OCI-LY3 (cell line): ENCODE measurements at regions not wholly inside any gene's neighbourhood (a gene's known extent, or its start where the extent isn't known, plus 50 kb on each side); places are given as distances from the start of the nearest gene placed in this dataset.

ENCODE experiments used
- H2AFZ ChIP-seq: fragments of 200-600, 300-600 bp; shearing (Covaris generic); 2 replicates; pipeline ENCODE4 v1.6.0; 2014; ENCODE audit warnings: antibody characterized with exemption, low read depth, low read length
- H3K27ac ChIP-seq: fragments of 200-600, 300-600 bp; sonication (generic); 2 replicates; pipeline ENCODE4 v1.5.1; 2014; ENCODE audit warnings: mild to moderate bottlenecking, low read length, moderate library complexity, mixed read lengths
- H3K27me3 ChIP-seq: fragments of 200-600, 300-600 bp; sonication (generic); 2 replicates; pipeline ENCODE4 v1.6.1; 2014; ENCODE audit warnings: low read depth, low read length, mixed read lengths
- H3K36me3 ChIP-seq: fragments of 200-600, 300-600 bp; sonication (generic); replicated peaks from 2 replicates; pipeline ENCODE3; 2014; ENCODE audit warnings: low read depth, low read length, mixed read lengths
- H3K4me1 ChIP-seq: fragments of 300-600, 200-600 bp; sonication (generic); 2 replicates; pipeline ENCODE4 v1.6.1; 2014; ENCODE audit warnings: low read length, mixed read lengths
- H3K4me2 ChIP-seq: fragments of 200-600, 300-600 bp; sonication (generic); 2 replicates; pipeline ENCODE4 v1.6.1; 2014; ENCODE audit warnings: low read length, mixed read lengths
- H3K4me3 ChIP-seq: fragments of 300-600, 200-600 bp; sonication (generic); 2 replicates; pipeline ENCODE4 v1.5.1; 2014; ENCODE audit warnings: antibody characterized with exemption, mild to moderate bottlenecking, low read length, moderate library complexity
- H3K79me2 ChIP-seq: fragments of 300-600, 200-600 bp; shearing (Covaris generic); 2 replicates; pipeline ENCODE4 v1.6.1; 2014; ENCODE audit warnings: mild to moderate bottlenecking, low read length, mixed read lengths
- H3K9ac ChIP-seq: fragments of 300-600, 200-600 bp; shearing (Covaris generic); 2 replicates; pipeline ENCODE4 v1.6.0; 2014; ENCODE audit warnings: mild to moderate bottlenecking, low read length, moderate library complexity
- H3K9me3 ChIP-seq: fragments of 200-600, 300-600 bp; shearing (Covaris generic); 2 replicates; pipeline ENCODE4 v1.6.1; 2014; ENCODE audit warnings: low read length, mixed read lengths; ENCODE audit not compliant: insufficient read depth
- H4K20me1 ChIP-seq: fragments of 200-600, 300-600 bp; sonication (generic); 2 replicates; pipeline ENCODE4 v1.6.1; 2016; ENCODE audit warnings: low read length, mixed read lengths; ENCODE audit not compliant: insufficient read depth
- CTCF ChIP-seq: fragments of 200-600, 300-600 bp; sonication (generic); IDR thresholded peaks from 2 replicates; pipeline ENCODE4 v1.5.1; 2014; ENCODE audit warnings: antibody characterized with exemption, low read length, low read depth
- EZH2phosphoT487 ChIP-seq: fragments of 200-600 bp; shearing (Covaris generic); IDR thresholded peaks from 2 replicates; pipeline ENCODE4 v1.6.1; 2018; ENCODE audit warnings: antibody characterized with exemption, mixed run types, low read depth

GRCh38 chr20:12458241-12458640 lies 540.5 kb downstream of the BTBD3 start:
- no peaks in the 10 kb centered on the region for H3K4me1 ChIP-seq
- H3K79me2 ChIP-seq: no peaks in the 10 kb centered on the region
- H3K27ac ChIP-seq: no peak overlapping the region
- H4K20me1 ChIP-seq: no peaks in the 10 kb centered on the region
- TF ChIP-seq EZH2phosphoT487 (no peak), CTCF (no peak)
- H2AFZ ChIP-seq: no peak overlapping the region
- no peak overlapping the region for H3K4me2 ChIP-seq
- H3K4me3 ChIP-seq: no peak overlapping the region
- H3K27me3 ChIP-seq: no peaks in the 10 kb centered on the region
- peaks cover 3% of the 10 kb centered on the region; the same call in 1 of the 2 replicates for H3K9me3 ChIP-seq
- no peak overlapping the region for H3K9ac ChIP-seq
- H3K36me3 ChIP-seq: no peaks in the 10 kb centered on the region

- Histone ChIP-seq H3K4me1 (no peaks in the 10 kb centered on the region), H2AFZ (no peak overlapping the region), H3K27me3 (no peaks in the 10 kb centered on the region), H3K36me3 (no peaks in the 10 kb centered on the region), H3K27ac (no peak overlapping the region), H3K79me2 (no peaks in the 10 kb centered on the region), H3K9ac (no peak overlapping the region), H3K9me3 (no peaks in the 10 kb centered on the region), H4K20me1 (no peaks in the 10 kb centered on the region), H3K4me2 (no peak overlapping the region), H3K4me3 (no peak overlapping the region)
- no peak for TF ChIP-seq CTCF
- TF ChIP-seq EZH2phosphoT487: no peak
Observed at GRCh38 chr20:12464036-12464435, 544.7 kb upstream of the SPTLC3 start.

GRCh38 chr20:12466915-12467314 lies 541.9 kb upstream of the SPTLC3 start:
- no peak overlapping the region for H2AFZ ChIP-seq
- H3K4me2 ChIP-seq: no peak overlapping the region
- no peaks in the 10 kb centered on the region for H4K20me1 ChIP-seq
- H3K27ac ChIP-seq: no peak overlapping the region
- H3K36me3 ChIP-seq: no peaks in the 10 kb centered on the region
- no peak for TF ChIP-seq CTCF
- TF ChIP-seq EZH2phosphoT487: no peak
- H3K9ac ChIP-seq: no peak overlapping the region
- H3K4me3 ChIP-seq: no peak overlapping the region
- no peaks in the 10 kb centered on the region for H3K79me2 ChIP-seq
- H3K4me1 ChIP-seq: no peaks in the 10 kb centered on the region
- H3K27me3 ChIP-seq: no peaks in the 10 kb centered on the region
- H3K9me3 ChIP-seq: no peaks in the 10 kb centered on the region

GRCh38 chr20:12467758-12468157 lies 541.0 kb upstream of the SPTLC3 start:
- Histone ChIP-seq H3K9ac (no peak overlapping the region), H3K4me2 (no peak overlapping the region), H4K20me1 (no peaks in the 10 kb centered on the region), H3K9me3 (no peaks in the 10 kb centered on the region), H3K27me3 (no peaks in the 10 kb centered on the region), H3K79me2 (no peaks in the 10 kb centered on the region), H3K36me3 (no peaks in the 10 kb centered on the region), H3K4me1 (no peaks in the 10 kb centered on the region), H3K4me3 (no peak overlapping the region), H2AFZ (no peak overlapping the region), H3K27ac (no peak overlapping the region)
- TF ChIP-seq EZH2phosphoT487 (no peak), CTCF (no peak)
